ENCODE measurements at regions not wholly inside any gene's neighbourhood (a gene's known extent, or its start where the extent isn't known, plus 50 kb on each side); places are given as distances from the start of the nearest gene placed in this dataset.

DNA sequence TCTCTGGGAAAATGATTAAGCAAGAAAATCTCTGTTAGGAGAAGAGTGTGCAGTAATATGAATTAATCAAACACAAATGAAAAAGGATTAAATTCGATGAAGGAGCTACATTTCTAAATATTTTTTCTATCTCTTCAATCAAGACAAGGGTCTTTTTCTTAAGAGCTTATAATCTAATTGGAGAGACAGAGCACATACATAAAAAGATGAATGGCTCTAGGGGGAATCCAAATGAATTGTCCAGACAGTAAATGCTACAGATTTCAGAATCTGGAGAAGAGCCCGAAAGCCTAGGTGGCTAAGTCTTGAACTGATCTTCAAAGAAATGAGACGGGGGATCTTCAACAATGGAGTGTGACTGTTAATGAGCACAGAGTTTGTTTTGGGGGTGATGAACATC is 723.6 kb downstream of the UTRN start:
- Histone ChIP-seq H4K20me1 (ENCODE audit: low read length) (no peaks in the 10 kb centered on the region), H3K4me2 (ENCODE audit: low read length) (no peak overlapping the region), H3K9ac (ENCODE audit: low read length) (no peak overlapping the region), H3K27ac (ENCODE audit: low read length) (no peak overlapping the region), H3K36me3 (ENCODE audit: low read depth, low read length) (no peaks in the 10 kb centered on the region), H3F3A (ENCODE audit: low read length, unreplicated experiment) (no peaks in the 10 kb centered on the region), H3K27me3 (ENCODE audit: low read length) (no peaks in the 10 kb centered on the region), H3K9me3 (ENCODE audit: low read length) (no peaks in the 10 kb centered on the region), H3K4me3 (ENCODE audit: low read length) (no peak overlapping the region), H3K79me2 (ENCODE audit: low read length) (no peaks in the 10 kb centered on the region), H3K4me1 (ENCODE audit: insufficient read depth, low read length) (no peaks in the 10 kb centered on the region), H2AFZ (ENCODE audit: low read length) (no peak overlapping the region), H3K9me2 (replicated peaks; ENCODE audit: low read length) (no peaks in the 10 kb centered on the region)
- intact Hi-C loops (cut with micrococcal nuclease) = no loop called here
- ATAC-seq (no peak), DNase-seq (no peak)
- ChIA-PET POLR2A (ENCODE audit: unreplicated experiment) (no interaction called here), CTCF (no interaction called here)
- TF ChIP-seq EZH2 (IDR thresholded peaks at IDR 0.05; ENCODE audit: low read length, unreplicated experiment) (no peak), EZH2phosphoT487 (IDR thresholded peaks at IDR 0.05; ENCODE audit: borderline replicate concordance, low read length) (no peak)
- TF ChIP-seq, protein P1, sequence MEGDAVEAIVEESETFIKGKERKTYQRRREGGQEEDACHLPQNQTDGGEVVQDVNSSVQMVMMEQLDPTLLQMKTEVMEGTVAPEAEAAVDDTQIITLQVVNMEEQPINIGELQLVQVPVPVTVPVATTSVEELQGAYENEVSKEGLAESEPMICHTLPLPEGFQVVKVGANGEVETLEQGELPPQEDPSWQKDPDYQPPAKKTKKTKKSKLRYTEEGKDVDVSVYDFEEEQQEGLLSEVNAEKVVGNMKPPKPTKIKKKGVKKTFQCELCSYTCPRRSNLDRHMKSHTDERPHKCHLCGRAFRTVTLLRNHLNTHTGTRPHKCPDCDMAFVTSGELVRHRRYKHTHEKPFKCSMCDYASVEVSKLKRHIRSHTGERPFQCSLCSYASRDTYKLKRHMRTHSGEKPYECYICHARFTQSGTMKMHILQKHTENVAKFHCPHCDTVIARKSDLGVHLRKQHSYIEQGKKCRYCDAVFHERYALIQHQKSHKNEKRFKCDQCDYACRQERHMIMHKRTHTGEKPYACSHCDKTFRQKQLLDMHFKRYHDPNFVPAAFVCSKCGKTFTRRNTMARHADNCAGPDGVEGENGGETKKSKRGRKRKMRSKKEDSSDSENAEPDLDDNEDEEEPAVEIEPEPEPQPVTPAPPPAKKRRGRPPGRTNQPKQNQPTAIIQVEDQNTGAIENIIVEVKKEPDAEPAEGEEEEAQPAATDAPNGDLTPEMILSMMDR (conservative IDR thresholded peaks at IDR 0.05; ENCODE audit: low read depth, low read length) = no peak
- no TSS peak for BruUV-seq (replicated peaks)

DNA sequence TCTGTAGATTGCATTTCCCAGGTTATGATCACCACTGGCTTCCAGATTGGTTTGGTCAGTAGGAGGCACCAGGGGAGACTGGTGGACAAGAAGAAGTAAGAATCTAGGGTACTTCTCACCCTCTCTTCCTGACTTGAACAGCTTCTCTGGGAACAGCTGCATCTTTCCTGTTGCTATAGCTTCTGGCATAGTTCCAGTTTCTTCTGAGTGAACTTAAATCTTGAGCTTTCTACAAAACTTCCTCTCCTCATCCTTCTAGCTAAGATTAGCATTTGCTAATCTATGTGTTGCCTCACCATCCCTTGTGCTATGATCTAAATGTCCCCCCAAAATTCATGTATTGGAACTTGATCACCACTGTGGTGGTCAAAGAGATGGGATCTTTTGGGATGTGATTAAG is 724.6 kb downstream of the UTRN start:
- DNase-seq = no peak
- no peaks in the 10 kb centered on the region for H3K9me2 ChIP-seq (replicated peaks; ENCODE audit: low read length)
- CTCF ChIA-PET = no interaction called here

DNA sequence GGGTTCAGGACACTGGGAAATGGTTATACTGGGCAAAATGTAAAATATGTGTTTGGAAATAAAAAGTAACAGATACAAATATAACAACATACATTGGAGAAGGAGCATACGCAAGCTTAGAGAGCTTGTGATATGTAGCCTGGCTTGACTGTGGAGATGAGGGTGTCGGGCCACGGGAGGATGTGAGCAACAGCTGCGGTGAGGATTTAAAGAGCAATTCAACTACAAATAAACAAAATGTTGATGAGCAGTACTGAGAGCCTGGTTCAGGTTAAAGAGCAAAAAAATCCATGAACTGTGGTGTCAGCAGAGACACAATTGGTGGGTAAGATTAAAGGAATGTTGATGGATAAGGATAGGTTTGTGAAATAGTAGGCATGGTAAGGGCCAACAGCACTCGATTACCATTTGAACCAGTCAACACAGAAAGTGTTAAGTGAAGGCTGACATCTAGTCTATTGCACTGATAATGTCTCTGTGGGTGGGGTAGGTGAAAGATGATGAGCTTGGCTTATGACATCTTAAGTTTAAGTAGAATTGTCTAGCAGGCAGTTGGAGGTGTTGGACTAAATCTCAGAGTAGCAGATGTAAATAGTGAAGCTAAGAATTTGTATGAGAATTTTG is 723.2 kb downstream of the EPM2A start:
- no TSS peak for BruUV-seq (replicated peaks)
- no peaks in the 10 kb centered on the region for H3K36me3 ChIP-seq (ENCODE audit: low read depth, low read length)
- H3K9me3 ChIP-seq (ENCODE audit: low read length) = no peaks in the 10 kb centered on the region
- TF ChIP-seq EZH2phosphoT487 (IDR thresholded peaks at IDR 0.05; ENCODE audit: borderline replicate concordance, low read length) = no peak
- no peaks in the 10 kb centered on the region for H3K27me3 ChIP-seq (ENCODE audit: low read length)
- ChIA-PET POLR2A (ENCODE audit: unreplicated experiment) (interaction anchor here (0.6 kb wide), 1 partner anchor 11 kb away, joined by 4 read pairs; no protein-coding TSS in a partner anchor), CTCF (no interaction called here)
- no peaks in the 10 kb centered on the region for H3K9me2 ChIP-seq (replicated peaks; ENCODE audit: low read length)
- H3K79me2 ChIP-seq (ENCODE audit: low read length) = no peaks in the 10 kb centered on the region
- H4K20me1 ChIP-seq (ENCODE audit: low read length) = no peaks in the 10 kb centered on the region
- H2AFZ ChIP-seq (ENCODE audit: low read length) = no peak overlapping the region
- ATAC-seq (no peak), DNase-seq (no peak)
- H3K27ac ChIP-seq (ENCODE audit: low read length) = no peak overlapping the region
- H3K4me2 ChIP-seq (ENCODE audit: low read length) = no peak overlapping the region
- no peak overlapping the region for H3K4me3 ChIP-seq (ENCODE audit: low read length)
- H3F3A ChIP-seq (ENCODE audit: low read length, unreplicated experiment) = no peaks in the 10 kb centered on the region
- intact Hi-C loops (cut with micrococcal nuclease) = no loop called here
- H3K9ac ChIP-seq (ENCODE audit: low read length) = no peak overlapping the region
- H3K4me1 ChIP-seq (ENCODE audit: insufficient read depth, low read length) = peaks cover 20% of the 10 kb centered on the region

More for the DNA sequence above, 724.6 kb downstream of the UTRN start:
- no peaks in the 10 kb centered on the region for H3K9me3 ChIP-seq (ENCODE audit: low read length)
- H3K4me3 ChIP-seq (ENCODE audit: low read length) = no peak overlapping the region
- TF ChIP-seq EZH2phosphoT487 (IDR thresholded peaks at IDR 0.05; ENCODE audit: borderline replicate concordance, low read length) = no peak
- TF ChIP-seq, protein P1 (conservative IDR thresholded peaks at IDR 0.05; ENCODE audit: low read depth, low read length) = no peak
- no peak for TF ChIP-seq EZH2 (IDR thresholded peaks at IDR 0.05; ENCODE audit: low read length, unreplicated experiment)
- intact Hi-C loops (cut with micrococcal nuclease) = no loop called here
- H3K79me2 ChIP-seq (ENCODE audit: low read length) = no peaks in the 10 kb centered on the region
- H3K4me2 ChIP-seq (ENCODE audit: low read length) = no peak overlapping the region
- H2AFZ ChIP-seq (ENCODE audit: low read length) = no peak overlapping the region
- no peaks in the 10 kb centered on the region for H3K36me3 ChIP-seq (ENCODE audit: low read depth, low read length)
- no peaks in the 10 kb centered on the region for H3K27me3 ChIP-seq (ENCODE audit: low read length)
- no peak overlapping the region for H3K9ac ChIP-seq (ENCODE audit: low read length)
- H3F3A ChIP-seq (ENCODE audit: low read length, unreplicated experiment) = no peaks in the 10 kb centered on the region
- no peaks in the 10 kb centered on the region for H4K20me1 ChIP-seq (ENCODE audit: low read length)
- no peak overlapping the region for H3K27ac ChIP-seq (ENCODE audit: low read length)
- ATAC-seq = no peak
- POLR2A ChIA-PET (ENCODE audit: unreplicated experiment) = no interaction called here
- H3K4me1 ChIP-seq (ENCODE audit: insufficient read depth, low read length) = peaks cover under 1% of the 10 kb centered on the region; the same call in 1 of the 2 replicates
- BruUV-seq (replicated peaks) = no TSS peak

Measured in PC-3 (cell line).